NCI-H1092 treated with DMSO at 0.1 percent for 48 hours (cell line): ENCODE measurements at regions not wholly inside any gene's neighbourhood (a gene's known extent, or its start where the extent isn't known, plus 50 kb on each side); places are given as distances from the start of the nearest gene placed in this dataset.

ENCODE experiments used
- DNase-seq: peaks from one replicate; lab custom pipeline; 2025; lab: John Stamatoyannopoulos, UW

- DNase-seq = no peak
Measured at GRCh38 chr17:14762736-14763479, 462.0 kb downstream of the HS3ST3B1 start.

- DNase-seq = no peak
Measured at GRCh38 chr17:14760719-14761411, 460.0 kb downstream of the HS3ST3B1 start.

- DNase-seq = no peak
Measured at GRCh38 chr17:14760212-14760611, 459.3 kb downstream of the HS3ST3B1 start.

DNA sequence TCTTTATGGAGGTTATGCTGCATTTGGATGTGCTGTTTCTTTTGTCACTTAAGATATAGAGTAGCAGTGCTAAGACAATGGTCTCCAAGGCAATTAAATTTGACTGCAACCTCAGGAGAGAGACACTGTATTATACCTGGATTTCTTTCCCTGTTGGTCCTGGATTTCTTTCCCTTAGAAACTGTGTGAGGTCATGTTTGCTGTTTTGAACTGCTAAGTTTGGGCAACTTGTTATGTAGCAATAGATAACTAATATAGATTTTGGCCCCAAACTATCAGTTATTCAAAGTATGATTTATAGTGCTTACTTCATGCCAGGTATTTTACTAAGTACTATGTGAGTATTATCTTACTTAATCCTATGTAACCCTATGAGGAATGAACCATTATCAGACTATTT lies 458.4 kb downstream of the HS3ST3B1 start:
- no peak for DNase-seq

GRCh38 chr17:14756479-14756878 lies 455.6 kb downstream of the HS3ST3B1 start:
- DNase-seq = no peak

- no peak for DNase-seq
Measured at GRCh38 chr17:14755002-14755401, 454.1 kb downstream of the HS3ST3B1 start.

DNA sequence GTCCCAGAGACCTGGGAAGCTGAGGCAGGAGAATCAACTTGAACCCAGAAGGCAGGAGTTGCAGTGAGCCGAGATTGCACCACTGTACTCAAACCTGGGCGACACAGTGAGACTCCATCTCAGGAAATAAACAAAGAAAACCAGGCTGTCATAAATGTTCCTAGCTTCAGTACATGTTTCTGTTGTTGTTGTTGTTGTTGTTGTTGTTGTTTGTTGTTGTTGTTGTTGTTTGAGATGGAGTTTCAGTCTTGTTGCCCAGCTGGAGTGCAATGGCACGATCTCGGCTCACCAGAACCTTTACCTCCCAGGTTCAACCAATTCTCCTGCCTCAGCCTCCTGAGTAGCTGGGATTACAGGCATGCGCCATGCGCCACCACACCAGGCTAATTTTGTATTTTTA lies 452.5 kb downstream of the HS3ST3B1 start:
- DNase-seq = no peak

DNA sequence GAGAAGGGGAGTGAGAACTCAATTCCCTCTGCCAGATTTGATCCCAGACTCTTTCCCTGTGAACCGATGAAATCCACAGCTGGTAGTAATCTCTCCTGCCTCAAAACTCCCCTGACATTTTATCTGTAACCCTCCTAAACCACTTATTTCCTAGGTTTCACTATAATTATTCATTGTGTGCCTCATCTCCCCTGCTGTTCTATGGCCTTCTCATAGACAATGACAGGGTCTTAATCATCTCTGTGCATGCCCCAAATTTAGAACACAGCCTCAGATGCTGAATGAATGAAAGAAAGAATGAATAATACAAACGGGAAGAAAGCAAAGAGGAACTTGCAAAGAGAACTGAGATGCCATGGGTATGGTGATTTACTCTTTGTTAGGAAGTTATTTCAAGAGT lies 451.1 kb downstream of the HS3ST3B1 start:
- no peak for DNase-seq

DNA sequence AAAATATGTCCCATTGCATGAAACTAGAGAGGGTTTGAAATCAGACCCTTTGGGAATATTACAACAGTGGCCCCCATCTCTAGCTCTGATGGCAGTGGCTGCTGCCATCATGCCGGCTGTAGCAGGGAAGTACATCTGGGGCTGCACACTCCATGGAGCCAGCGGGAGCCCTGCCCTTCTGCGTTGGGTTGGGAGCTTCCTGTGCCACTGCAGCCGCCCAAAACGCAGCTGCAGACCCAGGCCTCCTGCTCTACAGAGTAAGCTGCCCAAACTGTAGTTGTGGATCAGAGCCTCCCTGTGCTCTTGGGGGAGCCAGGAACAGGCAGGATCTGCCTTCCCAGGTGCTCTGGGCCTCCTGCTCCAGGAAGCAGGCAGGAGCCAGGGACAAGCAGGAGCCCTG lies 450.0 kb downstream of the HS3ST3B1 start:
- no peak for DNase-seq

- no peak for DNase-seq
Measured at GRCh38 chr17:14749269-14749668, 448.4 kb downstream of the HS3ST3B1 start.

DNA sequence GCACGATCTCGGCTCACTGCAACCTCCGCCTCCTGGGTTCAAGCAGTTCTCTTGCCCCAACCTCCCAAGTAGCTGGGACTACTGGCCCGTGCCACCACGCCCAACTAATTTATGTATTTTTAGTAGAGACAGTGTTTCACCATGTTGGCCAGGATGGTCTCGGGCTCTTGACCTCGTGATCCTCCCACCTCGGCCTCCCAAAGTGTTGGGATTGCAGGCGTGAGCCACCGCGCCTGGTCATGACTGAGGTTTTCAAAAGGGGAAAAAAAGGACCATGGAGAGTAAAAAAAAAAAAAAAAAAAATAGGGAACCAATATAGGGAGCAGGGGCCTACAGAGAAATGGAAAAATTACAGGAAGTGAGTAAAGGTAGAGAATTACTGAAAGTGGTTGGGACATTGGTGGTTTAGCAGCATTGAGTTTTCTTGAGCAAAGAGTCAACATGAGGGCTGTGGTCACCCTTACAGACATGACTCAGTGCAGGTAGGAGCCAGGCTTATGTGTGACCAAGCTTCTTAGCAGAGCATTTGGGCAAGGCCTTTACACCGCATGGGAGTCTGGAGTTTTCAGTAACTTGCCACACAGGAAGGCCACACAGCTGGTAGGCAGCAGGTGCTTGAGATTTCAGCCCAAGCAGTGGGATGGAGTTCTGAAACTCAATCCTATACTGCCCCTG lies 447.3 kb downstream of the HS3ST3B1 start:
- no peak for DNase-seq

GRCh38 chr17:14747603-14747950 lies 446.7 kb downstream of the HS3ST3B1 start:
- DNase-seq = no peak

DNA sequence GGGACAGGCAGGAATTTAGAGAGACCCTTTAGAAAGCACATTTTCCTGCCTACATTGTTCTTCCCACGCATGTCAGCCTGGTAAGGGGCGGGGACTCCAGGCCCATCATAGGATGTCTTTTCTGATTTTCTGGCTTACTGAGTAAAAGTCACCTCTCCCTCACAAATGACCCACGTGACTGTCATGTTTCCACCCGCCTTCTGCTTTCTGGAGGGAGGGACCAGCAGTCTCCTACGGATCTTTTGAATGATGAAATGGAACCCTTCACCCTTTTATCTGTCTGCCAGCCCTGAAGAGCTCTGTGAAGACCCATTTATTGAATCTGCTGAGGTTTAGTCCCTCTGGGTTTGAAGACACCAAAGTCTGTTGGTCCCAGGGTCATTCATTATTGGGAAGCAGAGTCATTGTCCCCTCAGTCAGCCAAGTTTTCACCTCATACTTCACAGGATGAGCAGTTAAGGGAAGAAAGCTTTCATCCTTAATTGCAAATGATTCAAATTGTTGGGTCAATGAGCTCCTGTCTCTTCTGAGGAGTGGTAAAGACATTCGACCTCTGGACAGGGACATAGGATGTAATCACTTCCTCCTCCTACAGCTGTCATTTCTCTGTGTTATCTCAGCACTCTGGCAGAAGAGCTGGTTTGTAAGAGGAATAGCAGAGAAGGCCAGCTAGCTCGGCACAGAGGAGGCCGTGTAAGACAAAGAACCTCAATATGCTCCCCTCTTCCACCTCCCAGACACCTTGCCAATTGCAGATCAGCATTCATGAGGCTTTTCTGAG lies 446.1 kb downstream of the HS3ST3B1 start:
- no peak for DNase-seq

DNA sequence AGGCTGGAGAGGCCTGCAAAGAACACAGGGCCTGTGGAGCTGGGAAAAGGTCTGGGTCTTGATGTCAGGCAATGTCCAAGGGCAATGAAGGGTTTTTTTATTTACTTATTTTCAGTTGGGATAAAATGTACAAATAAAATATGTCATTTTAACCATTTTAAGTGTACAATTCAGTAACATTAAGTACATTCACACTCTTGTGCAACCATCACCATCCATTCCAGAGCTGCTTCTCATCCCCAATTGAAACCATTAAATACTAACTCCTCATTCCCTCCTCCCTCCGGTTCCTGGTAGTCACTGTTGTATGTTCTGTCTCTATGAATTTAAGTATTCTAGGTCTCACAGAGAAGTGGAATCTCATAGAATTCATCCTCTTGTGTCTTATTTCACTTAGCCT lies 444.7 kb downstream of the HS3ST3B1 start:
- no peak for DNase-seq

GRCh38 chr17:14744761-14745473 lies 444.0 kb downstream of the HS3ST3B1 start:
- no peak for DNase-seq

GRCh38 chr17:14741491-14741890 lies 440.6 kb downstream of the HS3ST3B1 start:
- no peak for DNase-seq

DNA sequence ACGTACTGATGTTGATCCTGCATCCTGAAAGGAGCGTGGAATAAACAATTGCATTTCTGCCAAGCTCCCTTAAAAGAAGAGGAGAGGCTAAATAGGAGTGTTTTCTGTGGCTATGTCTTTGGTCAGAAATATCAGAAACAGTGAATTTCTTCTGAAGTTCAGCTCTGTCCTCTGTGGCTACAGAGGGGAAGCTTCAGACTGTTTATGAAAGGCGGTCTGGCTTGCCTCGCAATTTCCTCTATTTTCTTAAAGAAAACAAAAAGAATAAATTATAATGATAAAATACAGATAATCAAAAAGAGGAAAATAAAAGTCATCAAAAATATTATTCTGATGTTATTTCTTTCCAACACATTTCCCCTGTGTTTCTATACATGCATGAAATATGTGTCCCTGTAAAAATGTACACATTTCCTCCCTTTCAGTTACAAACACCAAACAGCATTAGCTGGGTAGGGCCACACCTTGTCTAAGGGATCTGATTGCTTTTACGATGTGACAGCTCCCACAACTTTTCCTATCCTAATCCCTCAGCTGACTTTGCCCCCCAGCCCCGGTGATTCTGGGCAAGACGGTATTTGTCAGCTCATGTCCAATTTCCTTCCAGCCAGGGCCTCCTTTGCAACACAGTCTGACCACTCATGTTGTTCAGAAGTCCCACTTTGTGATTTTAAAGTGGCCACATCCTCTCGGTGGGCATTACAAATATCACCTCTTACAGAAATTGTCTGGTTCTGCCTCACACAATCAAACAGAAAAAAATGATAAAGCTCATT lies 439.0 kb downstream of the HS3ST3B1 start:
- DNase-seq = no peak

GRCh38 chr17:14738652-14738988 lies 437.7 kb downstream of the HS3ST3B1 start:
- no peak for DNase-seq

GRCh38 chr17:14737984-14738651 lies 437.2 kb downstream of the HS3ST3B1 start:
- no peak for DNase-seq

DNA sequence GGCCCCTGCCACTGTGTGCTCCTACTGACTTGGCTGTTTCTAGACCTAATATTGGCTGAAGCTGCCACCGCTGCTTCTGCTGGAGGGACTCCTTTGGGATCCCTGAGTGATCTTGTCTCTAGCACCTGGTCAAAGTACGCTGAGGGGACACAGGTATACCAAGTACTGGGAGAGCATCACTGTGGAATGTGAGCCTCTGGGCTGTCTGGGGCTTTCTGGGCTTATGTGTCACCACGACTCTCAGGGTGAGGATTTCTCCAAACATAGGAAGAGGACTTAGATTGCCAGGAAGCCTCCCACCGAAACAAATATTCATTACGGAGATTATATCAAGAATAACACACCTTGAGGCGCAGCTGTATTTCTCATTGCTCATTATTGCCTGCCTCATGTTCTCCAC lies 435.8 kb downstream of the HS3ST3B1 start:
- no peak for DNase-seq

GRCh38 chr17:14733376-14733775 lies 432.5 kb downstream of the HS3ST3B1 start:
- no peak for DNase-seq
